HepG2 (cell line): ENCODE measurements at regions not wholly inside any gene's neighbourhood (a gene's known extent, or its start where the extent isn't known, plus 50 kb on each side); places are given as distances from the start of the nearest gene placed in this dataset.

Experiments
- ATAC-seq: fragments of 200-7000 bp; cut with Tn5 transposase; 3 replicates; pipeline ENCODE4 v1.9.1; 2020; ENCODE audit warnings: mild to moderate bottlenecking, moderate library complexity
- BruUV-seq: library from RNA; stranded (reverse); fragments of 400-500 nt; replicated peaks from 2 replicates; lab custom pipeline; 2021; lab: Mats Ljungman, UMichigan
- CTCF ChIA-PET: fragments of 300-600 bp; formaldehyde crosslinking; extraction: SDS; loops from one replicate; lab custom pipeline; 2021; ENCODE audit warnings: low total read pairs, inconsistent platforms, low intra/inter-chr PET ratio; lab: Yijun Ruan, JAX
- POLR2A ChIA-PET: fragments of 350-600 bp; sonication (Branson Sonifier 250); formaldehyde crosslinking; loops from one replicate; lab custom pipeline; 2020; ENCODE audit warnings: antibody characterized with exemption, inconsistent platforms; lab: Yijun Ruan, JAX
- DNase-seq: peaks from one replicate; pipeline ENCODE4 v3.0.0-alpha.2; 2015; ENCODE audit warnings: low spot score
- FAIRE-seq: peaks from 3 replicates; lab custom pipeline; 2011; peaks lifted over from hg19 to GRCh38; lab: Jason Lieb, UNC
- H2AFZ ChIP-seq: one replicate; pipeline ENCODE4 v1.6.1; 2011; ENCODE audit warnings: low read length, inconsistent platforms
- H3K27ac ChIP-seq: fragments of 300-600 bp; 3 replicates; pipeline ENCODE4 v1.8.0; 2011; ENCODE audit warnings: mixed run types, mild to moderate bottlenecking, mixed read lengths, low read length, inconsistent platforms; ENCODE audit not compliant: insufficient read depth; ENCODE audit errors: extremely low read length
- H3K27me3 ChIP-seq, 2 experiments: fragments of 200-600 bp in 1 of 2; 2 replicates in 1 of 2; 3 replicates in 1 of 2; pipeline versions ENCODE4 v1.6.0 to v1.8.0; 2011; ENCODE audit warnings: low read length in 2 of 2, mild to moderate bottlenecking in 2 of 2, moderate library complexity in 2 of 2, inconsistent platforms in 1 of 2; ENCODE audit not compliant: insufficient read depth in 2 of 2, control insufficient read depth in 1 of 2
- H3K36me3 ChIP-seq, 2 experiments: fragments of 200-600 bp in 1 of 2; replicated peaks in 1 of 2; 2 replicates in 1 of 2; 3 replicates in 1 of 2; pipeline versions ENCODE4 v1.5.1 to v1.8.0; 2011; ENCODE audit warnings: low read length in 2 of 2, inconsistent platforms in 1 of 2; ENCODE audit not compliant: insufficient read depth in 2 of 2, control insufficient read depth in 1 of 2
- H3K4me1 ChIP-seq: 2 replicates; pipeline ENCODE4 v1.5.1; 2012; ENCODE audit warnings: low read length, inconsistent platforms; ENCODE audit not compliant: insufficient read depth
- H3K4me2 ChIP-seq: 2 replicates; pipeline ENCODE4 v1.6.0; 2011; ENCODE audit warnings: low read depth, low read length, inconsistent platforms
- H3K4me3 ChIP-seq, 3 experiments: fragments of 200-600 bp in 1 of 3; sonication (generic), shearing (Covaris generic) in 1 of 3; replicated peaks in 1 of 3; 2 replicates each; pipeline ENCODE4 v1.5.1; 2011 to 2016; ENCODE audit warnings: low read length in 3 of 3, inconsistent platforms in 2 of 3, low read depth in 2 of 3, mild to moderate bottlenecking in 2 of 3, control low read depth in 1 of 3, mixed read lengths in 1 of 3; ENCODE audit not compliant: insufficient read depth in 1 of 3
- H3K79me2 ChIP-seq: one replicate; pipeline ENCODE4 v1.6.1; 2011; ENCODE audit warnings: low read length, inconsistent platforms; ENCODE audit not compliant: insufficient read depth
- H3K9ac ChIP-seq: 2 replicates; pipeline ENCODE4 v1.6.0; 2011; ENCODE audit warnings: mild to moderate bottlenecking, low read depth, low read length, inconsistent platforms; ENCODE audit not compliant: insufficient read depth
- H3K9me3 ChIP-seq: 2 replicates; pipeline ENCODE4 v1.5.1; 2012; ENCODE audit warnings: mild to moderate bottlenecking, low read length
- H4K20me1 ChIP-seq: 2 replicates; pipeline ENCODE4 v1.6.0; 2011; ENCODE audit warnings: inconsistent platforms, mild to moderate bottlenecking, low read length, moderate library complexity; ENCODE audit not compliant: insufficient read depth
- FOXP1 ChIP-seq, 2 experiments: fragments of 450-650 bp in 1 of 2; IDR thresholded peaks; 2 replicates each; pipeline ENCODE4 v1.6.1; 2017 to 2018; ENCODE audit warnings: antibody characterized with exemption in 1 of 2
- HMG20B ChIP-seq: conservative IDR thresholded peaks from 2 replicates; pipeline ENCODE4 v1.6.1; 2016; ENCODE audit warnings: missing genetic modification reagents, missing compliant biosample characterization
- HNRNPUL1 ChIP-seq: fragments of 200-400 bp; formaldehyde crosslinking; IDR thresholded peaks from 2 replicates; pipeline ENCODE4 v1.6.1; 2017; ENCODE audit warnings: low read depth, mild to moderate bottlenecking, low read length, moderate library complexity
- KMT2A ChIP-seq: sonication (generic); formaldehyde crosslinking; IDR thresholded peaks from 2 replicates; pipeline ENCODE4 v1.4.0; 2020; ENCODE audit warnings: missing genetic modification reagents
- POGZ ChIP-seq: sonication (generic); formaldehyde crosslinking; IDR thresholded peaks from 2 replicates; pipeline ENCODE4 v1.4.0; 2020; ENCODE audit warnings: mild to moderate bottlenecking, missing genetic modification reagents
- WIZ ChIP-seq: sonication (generic); formaldehyde crosslinking; IDR thresholded peaks from 2 replicates; pipeline ENCODE4 v1.5.1; 2020; ENCODE audit warnings: mild to moderate bottlenecking, missing genetic modification reagents
- ZNF17 ChIP-seq: sonication (generic); formaldehyde crosslinking; IDR thresholded peaks from 2 replicates; pipeline ENCODE4 v1.5.0; 2020; ENCODE audit warnings: mild to moderate bottlenecking, missing genetic modification reagents
- ZNF251 ChIP-seq: sonication (generic); formaldehyde crosslinking; IDR thresholded peaks from 2 replicates; pipeline ENCODE4 v1.9.0; 2021; ENCODE audit warnings: mild to moderate bottlenecking, missing genetic modification reagents
- ZNF253 ChIP-seq: sonication (generic); formaldehyde crosslinking; IDR thresholded peaks from 2 replicates; pipeline ENCODE4 v1.8.0; 2022; ENCODE audit warnings: mild to moderate bottlenecking, missing genetic modification reagents, borderline replicate concordance
- ZNF557 ChIP-seq: sonication (generic); formaldehyde crosslinking; IDR thresholded peaks from 2 replicates; pipeline ENCODE4 v1.4.0; 2020; ENCODE audit warnings: missing genetic modification reagents
- ZNF569 ChIP-seq: sonication (generic); formaldehyde crosslinking; IDR thresholded peaks from 2 replicates; pipeline ENCODE4 v1.5.0; 2020; ENCODE audit warnings: mild to moderate bottlenecking, missing genetic modification reagents, moderate library complexity, borderline replicate concordance
- WGBS: methylation state at CpG from one replicate; pipeline ENCODE4 v1.1.6; 2017; ENCODE audit warnings: low lambda C conversion rate; 5-methylcytosine and 5-hydroxymethylcytosine counted together
- in situ Hi-C: cut with HindIII; loops from 2 replicates; pipeline ENCODE4 v1.10.0; 2017; ENCODE audit warnings: low pct_unique_long_range_greater_than_20kb; ENCODE audit not compliant: extremely low pct_ligation_motif_present
- intact Hi-C: fragments of 100-400 bp; cut with micrococcal nuclease; formaldehyde crosslinking; loops from one replicate; pipeline ENCODE4 v1.10.0; 2022; ENCODE audit not compliant: unreplicated experiment
- TF ChIP-seq, protein P1 (sequence below): sonication (generic); formaldehyde crosslinking; IDR thresholded peaks from 2 replicates; pipeline ENCODE4 v1.8.1; 2023; ENCODE audit warnings: mild to moderate bottlenecking, missing genetic modification reagents
- TF ChIP-seq, protein P2 (sequence below): IDR thresholded peaks from 2 replicates; pipeline ENCODE4 v1.6.1; 2016
- TF ChIP-seq, protein P3 (sequence below): sonication (generic); formaldehyde crosslinking; IDR thresholded peaks from 2 replicates; pipeline ENCODE4 v1.4.0; 2020; ENCODE audit warnings: mild to moderate bottlenecking, missing genetic modification reagents
- TF ChIP-seq, protein P4 (sequence below): sonication (generic); formaldehyde crosslinking; IDR thresholded peaks from 2 replicates; pipeline ENCODE4 v1.5.0; 2020; ENCODE audit warnings: mild to moderate bottlenecking, missing genetic modification reagents

DNA sequence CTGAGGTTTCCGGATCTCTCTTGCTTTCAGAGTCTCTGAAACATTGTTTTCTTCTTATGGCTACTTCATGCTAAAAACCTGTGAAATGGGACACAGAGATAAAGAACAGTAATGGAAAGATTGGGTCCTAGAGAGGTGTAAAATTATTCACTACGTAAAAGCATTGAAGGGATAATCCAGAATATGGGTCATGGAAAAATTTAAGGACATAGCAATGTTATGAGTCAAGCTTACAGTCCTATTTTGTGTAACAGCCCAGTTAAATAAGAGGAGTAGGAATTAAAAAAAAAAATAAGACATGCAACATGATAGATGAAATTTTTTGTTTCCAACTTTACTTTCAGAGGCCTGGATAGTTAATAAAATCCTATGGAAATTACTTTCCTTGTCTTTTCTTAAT is 61.9 kb upstream of the ELL2 start:
- TF ChIP-seq, protein P1, sequence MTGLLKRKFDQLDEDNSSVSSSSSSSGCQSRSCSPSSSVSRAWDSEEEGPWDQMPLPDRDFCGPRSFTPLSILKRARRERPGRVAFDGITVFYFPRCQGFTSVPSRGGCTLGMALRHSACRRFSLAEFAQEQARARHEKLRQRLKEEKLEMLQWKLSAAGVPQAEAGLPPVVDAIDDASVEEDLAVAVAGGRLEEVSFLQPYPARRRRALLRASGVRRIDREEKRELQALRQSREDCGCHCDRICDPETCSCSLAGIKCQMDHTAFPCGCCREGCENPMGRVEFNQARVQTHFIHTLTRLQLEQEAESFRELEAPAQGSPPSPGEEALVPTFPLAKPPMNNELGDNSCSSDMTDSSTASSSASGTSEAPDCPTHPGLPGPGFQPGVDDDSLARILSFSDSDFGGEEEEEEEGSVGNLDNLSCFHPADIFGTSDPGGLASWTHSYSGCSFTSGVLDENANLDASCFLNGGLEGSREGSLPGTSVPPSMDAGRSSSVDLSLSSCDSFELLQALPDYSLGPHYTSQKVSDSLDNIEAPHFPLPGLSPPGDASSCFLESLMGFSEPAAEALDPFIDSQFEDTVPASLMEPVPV (CRISPR knock-in tag): no peak
- TF ChIP-seq ZNF251 (CRISPR knock-in tag) (no peak), ZNF557 (CRISPR knock-in tag) (no peak), FOXP1 (IDR thresholded peaks at IDR 0.05) (no peak), FOXP1 (CRISPR knock-in tag; IDR thresholded peaks at IDR 0.05) (no peak), ZNF253 (CRISPR knock-in tag) (no peak), HMG20B (CRISPR knock-in tag) (no peak)
- H4K20me1 ChIP-seq: no peaks in the 10 kb centered on the region
- no peaks in the 10 kb centered on the region for H3K9me3 ChIP-seq
- in situ Hi-C loops: no loop called here
- peaks cover 25% of the 10 kb centered on the region for H3K4me1 ChIP-seq
- H3K4me2 ChIP-seq: no peak overlapping the region
- no peak overlapping the region for H3K9ac ChIP-seq
- intact Hi-C loops: no loop called here
- no peaks in the 10 kb centered on the region for H3K27me3 ChIP-seq
- ChIA-PET POLR2A (no interaction called here), CTCF (no interaction called here)
- BruUV-seq: no TSS peak
- H3K4me3 ChIP-seq: no peak overlapping the region
- H3K27ac ChIP-seq: no peak overlapping the region
- no peaks in the 10 kb centered on the region for H3K36me3 ChIP-seq
- FAIRE-seq (no peak), ATAC-seq (no peak), DNase-seq (no peak)
- WGBS: 95% methylated on average over 2 of the region's 2 CpGs
- H2AFZ ChIP-seq: no peak overlapping the region
- H3K79me2 ChIP-seq: no peaks in the 10 kb centered on the region

DNA sequence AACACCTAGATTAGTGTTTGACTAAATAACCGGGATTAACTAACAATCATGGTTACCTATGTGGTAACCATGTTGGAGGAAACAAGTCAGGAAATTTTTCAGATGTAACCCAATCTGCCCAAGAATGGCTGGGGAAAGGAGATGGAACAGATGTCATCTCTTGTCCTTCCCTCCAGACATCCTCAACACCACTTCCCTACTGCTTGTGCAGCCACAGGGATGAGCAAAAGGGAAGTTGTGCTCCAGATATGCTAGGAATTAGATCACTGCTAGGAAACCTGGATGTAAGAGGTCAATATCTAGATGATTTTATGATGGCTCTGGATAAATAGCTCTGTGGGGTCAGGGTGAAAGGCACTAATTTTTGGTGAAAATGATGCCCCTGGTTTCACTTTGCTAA is 61.3 kb upstream of the ELL2 start:
- no peaks in the 10 kb centered on the region for H3K27me3 ChIP-seq
- no peak for ATAC-seq
- DNase-seq: no peak
- H3K36me3 ChIP-seq: no peaks in the 10 kb centered on the region
- H3K27ac ChIP-seq: no peak overlapping the region
- no peaks in the 10 kb centered on the region for H4K20me1 ChIP-seq
- CTCF ChIA-PET: no interaction called here
- 100% methylated on average over 1 of the region's 1 CpG for WGBS
- no peak for FAIRE-seq
- BruUV-seq: no TSS peak
- H3K9ac ChIP-seq: no peak overlapping the region
- in situ Hi-C loops (no loop called here), intact Hi-C loops (no loop called here)
- H3K4me3 ChIP-seq: no peak overlapping the region
- no peak overlapping the region for H2AFZ ChIP-seq
- POLR2A ChIA-PET: no interaction called here
- no peaks in the 10 kb centered on the region for H3K79me2 ChIP-seq
- H3K4me2 ChIP-seq: no peak overlapping the region
- no peaks in the 10 kb centered on the region for H3K9me3 ChIP-seq
- peaks cover 28% of the 10 kb centered on the region for H3K4me1 ChIP-seq
- TF ChIP-seq KMT2A (CRISPR knock-in tag): no peak
- no peak for TF ChIP-seq HNRNPUL1
- TF ChIP-seq, protein P2, sequence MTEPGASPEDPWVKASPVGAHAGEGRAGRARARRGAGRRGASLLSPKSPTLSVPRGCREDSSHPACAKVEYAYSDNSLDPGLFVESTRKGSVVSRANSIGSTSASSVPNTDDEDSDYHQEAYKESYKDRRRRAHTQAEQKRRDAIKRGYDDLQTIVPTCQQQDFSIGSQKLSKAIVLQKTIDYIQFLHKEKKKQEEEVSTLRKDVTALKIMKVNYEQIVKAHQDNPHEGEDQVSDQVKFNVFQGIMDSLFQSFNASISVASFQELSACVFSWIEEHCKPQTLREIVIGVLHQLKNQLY: no peak
- TF ChIP-seq WIZ (CRISPR knock-in tag): no peak
- no peak for TF ChIP-seq ZNF17 (CRISPR knock-in tag)
- TF ChIP-seq, protein P3, sequence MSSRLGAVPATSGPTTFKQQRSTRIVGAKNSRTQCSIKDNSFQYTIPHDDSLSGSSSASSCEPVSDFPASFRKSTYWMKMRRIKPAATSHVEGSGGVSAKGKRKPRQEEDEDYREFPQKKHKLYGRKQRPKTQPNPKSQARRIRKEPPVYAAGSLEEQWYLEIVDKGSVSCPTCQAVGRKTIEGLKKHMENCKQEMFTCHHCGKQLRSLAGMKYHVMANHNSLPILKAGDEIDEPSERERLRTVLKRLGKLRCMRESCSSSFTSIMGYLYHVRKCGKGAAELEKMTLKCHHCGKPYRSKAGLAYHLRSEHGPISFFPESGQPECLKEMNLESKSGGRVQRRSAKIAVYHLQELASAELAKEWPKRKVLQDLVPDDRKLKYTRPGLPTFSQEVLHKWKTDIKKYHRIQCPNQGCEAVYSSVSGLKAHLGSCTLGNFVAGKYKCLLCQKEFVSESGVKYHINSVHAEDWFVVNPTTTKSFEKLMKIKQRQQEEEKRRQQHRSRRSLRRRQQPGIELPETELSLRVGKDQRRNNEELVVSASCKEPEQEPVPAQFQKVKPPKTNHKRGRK (CRISPR knock-in tag): no peak
- TF ChIP-seq POGZ (CRISPR knock-in tag): no peak
- TF ChIP-seq, protein P4, sequence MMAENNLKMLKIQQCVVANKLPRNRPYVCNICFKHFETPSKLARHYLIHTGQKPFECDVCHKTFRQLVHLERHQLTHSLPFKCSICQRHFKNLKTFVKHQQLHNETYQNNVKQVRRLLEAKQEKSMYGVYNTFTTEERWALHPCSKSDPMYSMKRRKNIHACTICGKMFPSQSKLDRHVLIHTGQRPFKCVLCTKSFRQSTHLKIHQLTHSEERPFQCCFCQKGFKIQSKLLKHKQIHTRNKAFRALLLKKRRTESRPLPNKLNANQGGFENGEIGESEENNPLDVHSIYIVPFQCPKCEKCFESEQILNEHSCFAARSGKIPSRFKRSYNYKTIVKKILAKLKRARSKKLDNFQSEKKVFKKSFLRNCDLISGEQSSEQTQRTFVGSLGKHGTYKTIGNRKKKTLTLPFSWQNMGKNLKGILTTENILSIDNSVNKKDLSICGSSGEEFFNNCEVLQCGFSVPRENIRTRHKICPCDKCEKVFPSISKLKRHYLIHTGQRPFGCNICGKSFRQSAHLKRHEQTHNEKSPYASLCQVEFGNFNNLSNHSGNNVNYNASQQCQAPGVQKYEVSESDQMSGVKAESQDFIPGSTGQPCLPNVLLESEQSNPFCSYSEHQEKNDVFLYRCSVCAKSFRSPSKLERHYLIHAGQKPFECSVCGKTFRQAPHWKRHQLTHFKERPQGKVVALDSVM: no peak
- no peak for TF ChIP-seq ZNF569 (CRISPR knock-in tag)
